ENCODE measurements at regions not wholly inside any gene's neighbourhood (a gene's known extent, or its start where the extent isn't known, plus 50 kb on each side); places are given as distances from the start of the nearest gene placed in this dataset.

DNA sequence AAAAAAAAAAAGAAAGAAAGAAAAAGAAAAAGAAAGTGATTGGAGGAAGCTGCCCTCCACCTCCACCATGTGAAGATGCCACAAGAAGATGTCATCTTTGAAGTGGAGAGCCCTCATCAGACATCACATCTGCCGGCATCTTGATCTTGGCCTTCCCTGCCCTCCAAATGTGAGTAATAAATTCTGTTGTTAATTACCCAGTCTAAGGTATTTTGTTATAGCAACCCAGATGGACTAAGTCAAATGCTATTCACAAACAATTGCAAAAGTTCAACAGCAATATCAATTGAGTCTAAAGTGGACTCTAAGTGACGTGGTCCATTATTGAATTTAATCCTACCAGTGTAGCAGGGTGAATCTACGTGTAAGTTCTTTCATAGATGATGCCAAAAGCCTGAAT, 55.9 kb upstream of the NUP160 start:
- DNase-seq = no peak
- CTCF ChIA-PET = no interaction called here

DNA sequence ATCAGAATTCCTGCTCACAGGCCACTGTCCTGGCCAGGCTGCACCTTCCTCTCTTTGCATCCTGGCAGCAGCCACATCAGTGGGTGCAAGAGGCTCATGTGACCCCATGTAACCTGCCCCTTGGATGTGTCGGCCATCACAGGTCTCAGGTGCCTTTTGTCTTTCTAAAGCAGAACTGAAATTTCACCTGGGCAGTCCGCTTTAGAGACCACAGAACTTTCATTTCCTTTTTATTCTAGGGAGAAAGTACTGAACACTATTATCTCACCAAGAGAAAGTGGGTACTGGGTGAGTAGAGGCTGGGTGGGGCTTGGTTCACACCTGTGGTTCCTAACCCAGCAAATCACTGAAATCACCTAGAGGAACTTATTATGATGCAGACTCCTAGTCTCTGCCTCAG, 51.7 kb upstream of the NUP160 start:
- no TSS peak for BruUV-seq (replicated peaks)
- H3F3A ChIP-seq (ENCODE audit: insufficient read depth, low read depth) = no peaks in the 10 kb centered on the region
- no peaks in the 10 kb centered on the region for H3K36me3 ChIP-seq (ENCODE audit: low read depth)
- no peak for DNase-seq
- no peak overlapping the region for H2AFZ ChIP-seq
- intact Hi-C loops (cut with micrococcal nuclease; ENCODE audit: unreplicated experiment) = no loop called here
- TF ChIP-seq, protein P1, sequence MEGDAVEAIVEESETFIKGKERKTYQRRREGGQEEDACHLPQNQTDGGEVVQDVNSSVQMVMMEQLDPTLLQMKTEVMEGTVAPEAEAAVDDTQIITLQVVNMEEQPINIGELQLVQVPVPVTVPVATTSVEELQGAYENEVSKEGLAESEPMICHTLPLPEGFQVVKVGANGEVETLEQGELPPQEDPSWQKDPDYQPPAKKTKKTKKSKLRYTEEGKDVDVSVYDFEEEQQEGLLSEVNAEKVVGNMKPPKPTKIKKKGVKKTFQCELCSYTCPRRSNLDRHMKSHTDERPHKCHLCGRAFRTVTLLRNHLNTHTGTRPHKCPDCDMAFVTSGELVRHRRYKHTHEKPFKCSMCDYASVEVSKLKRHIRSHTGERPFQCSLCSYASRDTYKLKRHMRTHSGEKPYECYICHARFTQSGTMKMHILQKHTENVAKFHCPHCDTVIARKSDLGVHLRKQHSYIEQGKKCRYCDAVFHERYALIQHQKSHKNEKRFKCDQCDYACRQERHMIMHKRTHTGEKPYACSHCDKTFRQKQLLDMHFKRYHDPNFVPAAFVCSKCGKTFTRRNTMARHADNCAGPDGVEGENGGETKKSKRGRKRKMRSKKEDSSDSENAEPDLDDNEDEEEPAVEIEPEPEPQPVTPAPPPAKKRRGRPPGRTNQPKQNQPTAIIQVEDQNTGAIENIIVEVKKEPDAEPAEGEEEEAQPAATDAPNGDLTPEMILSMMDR (conservative IDR thresholded peaks at IDR 0.05) = no peak
- TF ChIP-seq EZH2 (IDR thresholded peaks at IDR 0.05; ENCODE audit: low read depth) = no peak
- no peak overlapping the region for H3K4me3 ChIP-seq
- H3K9me2 ChIP-seq (ENCODE audit: insufficient read depth) = no peaks in the 10 kb centered on the region; the same call in 1 of the 2 replicates
- no peak overlapping the region for H3K4me2 ChIP-seq
- no peaks in the 10 kb centered on the region for H3K4me1 ChIP-seq (replicated peaks; ENCODE audit: insufficient read depth)
- no peaks in the 10 kb centered on the region for H3K27me3 ChIP-seq (ENCODE audit: insufficient read depth, low read depth)
- no peak overlapping the region for H3K27ac ChIP-seq
- ChIA-PET CTCF (interaction anchor here (0.6 kb wide), 1 partner anchor 14 kb away, joined by 5 read pairs; no protein-coding TSS in a partner anchor), POLR2A (ENCODE audit: unreplicated experiment) (interaction anchor here (0.6 kb wide), 1 partner anchor 283 kb away, joined by 5 read pairs; no protein-coding TSS in a partner anchor)
- H3K79me2 ChIP-seq (ENCODE audit: low read depth) = no peaks in the 10 kb centered on the region
- H3K9me3 ChIP-seq (ENCODE audit: insufficient read depth, low read depth) = no peaks in the 10 kb centered on the region
- no peaks in the 10 kb centered on the region for H4K20me1 ChIP-seq (ENCODE audit: insufficient read depth)

More for the DNA sequence above, 55.9 kb upstream of the NUP160 start:
- H3K79me2 ChIP-seq (ENCODE audit: low read depth) = no peaks in the 10 kb centered on the region
- peaks cover 6% of the 10 kb centered on the region for H3K4me1 ChIP-seq (replicated peaks; ENCODE audit: insufficient read depth)
- no peak overlapping the region for H3K27ac ChIP-seq
- POLR2A ChIA-PET (ENCODE audit: unreplicated experiment) = no interaction called here
- BruUV-seq (replicated peaks) = no TSS peak
- H3K4me3 ChIP-seq = no peak overlapping the region
- no peaks in the 10 kb centered on the region; the same call in 1 of the 2 replicates for H3K9me2 ChIP-seq (ENCODE audit: insufficient read depth)
- no peaks in the 10 kb centered on the region for H4K20me1 ChIP-seq (ENCODE audit: insufficient read depth)
- H2AFZ ChIP-seq = no peak overlapping the region
- peaks cover 6% of the 10 kb centered on the region; the same call in 1 of the 2 replicates for H3F3A ChIP-seq (ENCODE audit: insufficient read depth, low read depth)
- no peak for TF ChIP-seq EZH2 (IDR thresholded peaks at IDR 0.05; ENCODE audit: low read depth)
- TF ChIP-seq, protein P1 (conservative IDR thresholded peaks at IDR 0.05) = no peak
- no peaks in the 10 kb centered on the region for H3K36me3 ChIP-seq (ENCODE audit: low read depth)
- H3K4me2 ChIP-seq = no peak overlapping the region
- no peaks in the 10 kb centered on the region for H3K9me3 ChIP-seq (ENCODE audit: insufficient read depth, low read depth)
- intact Hi-C loops (cut with micrococcal nuclease; ENCODE audit: unreplicated experiment) = no loop called here
- H3K27me3 ChIP-seq (ENCODE audit: insufficient read depth, low read depth) = no peaks in the 10 kb centered on the region
